NCI-H2081 treated with DMSO at 0.1 percent for 48 hours (cell line): ENCODE measurements at regions not wholly inside any gene's neighbourhood (a gene's known extent, or its start where the extent isn't known, plus 50 kb on each side); places are given as distances from the start of the nearest gene placed in this dataset.

Experiments
- DNase-seq: peaks from one replicate; lab custom pipeline; 2025; lab: John Stamatoyannopoulos, UW

- no peak for DNase-seq
These were observed 112.9 kb upstream of the IQCM start for GRCh38 chr4:149928507-149928906.

- no peak for DNase-seq
These were observed 115.8 kb upstream of the IQCM start for GRCh38 chr4:149931431-149931830.

GRCh38 chr4:149932188-149932587 is 116.5 kb upstream of the IQCM start:
- DNase-seq: no peak

GRCh38 chr4:149933120-149933519 is 117.5 kb upstream of the IQCM start:
- no peak for DNase-seq

GRCh38 chr4:149933883-149934282 is 118.2 kb upstream of the IQCM start:
- DNase-seq: no peak

GRCh38 chr4:149949381-149949780 is 128.9 kb upstream of the DCLK2 start:
- DNase-seq: no peak

GRCh38 chr4:149951152-149951900 is 126.9 kb upstream of the DCLK2 start:
- DNase-seq: no peak

GRCh38 chr4:149952101-149952500 is 126.1 kb upstream of the DCLK2 start:
- no peak for DNase-seq

- DNase-seq: no peak
These were observed 125.5 kb upstream of the DCLK2 start for GRCh38 chr4:149952716-149953115.

GRCh38 chr4:149955780-149956390 is 122.4 kb upstream of the DCLK2 start:
- no peak for DNase-seq

GRCh38 chr4:149956678-149957077 is 121.6 kb upstream of the DCLK2 start:
- DNase-seq: no peak

- no peak for DNase-seq
These were observed 116.2 kb upstream of the DCLK2 start for GRCh38 chr4:149961876-149962597.

GRCh38 chr4:149964001-149964796 is 114.0 kb upstream of the DCLK2 start:
- no peak for DNase-seq

GRCh38 chr4:149965206-149965605 is 113.0 kb upstream of the DCLK2 start:
- DNase-seq: no peak

GRCh38 chr4:149972407-149972806 is 105.8 kb upstream of the DCLK2 start:
- DNase-seq: no peak

GRCh38 chr4:149973181-149973580 is 105.1 kb upstream of the DCLK2 start:
- no peak for DNase-seq

- no peak for DNase-seq
These were observed 103.1 kb upstream of the DCLK2 start for GRCh38 chr4:149975172-149975571.

GRCh38 chr4:149980121-149980682 is 98.0 kb upstream of the DCLK2 start:
- DNase-seq: no peak

GRCh38 chr4:149980941-149981340 is 97.3 kb upstream of the DCLK2 start:
- no peak for DNase-seq

- no peak for DNase-seq
These were observed 94.8 kb upstream of the DCLK2 start for GRCh38 chr4:149983401-149983800.

- no peak for DNase-seq
These were observed 94.3 kb upstream of the DCLK2 start for GRCh38 chr4:149983931-149984330.

GRCh38 chr4:149985981-149986380 is 92.3 kb upstream of the DCLK2 start:
- DNase-seq: no peak
